Esophagus muscularis mucosa (tissue), 3 donors: ENCODE measurements at regions not wholly inside any gene's neighbourhood (a gene's known extent, or its start where the extent isn't known, plus 50 kb on each side); places are given as distances from the start of the nearest gene placed in this dataset.

Experiments
- POLR2A ChIP-seq: fragments of 450-650 bp; IDR thresholded peaks from one replicate; pipeline ENCODE4 v1.6.1; 2017; ENCODE audit warnings: antibody characterized with exemption, moderate library complexity, mild to moderate bottlenecking, low read depth
- POLR2AphosphoS5 ChIP-seq, 2 donors: sonication (generic); formaldehyde crosslinking; IDR thresholded peaks; one replicate each; pipeline ENCODE4 v1.6.1; 2017; ENCODE audit warnings: antibody characterized with exemption in 2 of 2
- TF ChIP-seq, protein P1 (sequence below), 3 experiments: fragments of 200-600 bp in 2 of 3; fragments of 450-650 bp in 1 of 3; sonication (generic) in 2 of 3; IDR thresholded peaks; one replicate each; pipeline ENCODE4 v1.5.1; 2017 to 2019; ENCODE audit warnings: antibody characterized with exemption in 3 of 3, mild to moderate bottlenecking in 2 of 3, moderate library complexity in 1 of 3

GRCh38 chr11:110763249-110764011 lies 51.2 kb upstream of the ARHGAP20 start:
- TF ChIP-seq, protein P1, sequence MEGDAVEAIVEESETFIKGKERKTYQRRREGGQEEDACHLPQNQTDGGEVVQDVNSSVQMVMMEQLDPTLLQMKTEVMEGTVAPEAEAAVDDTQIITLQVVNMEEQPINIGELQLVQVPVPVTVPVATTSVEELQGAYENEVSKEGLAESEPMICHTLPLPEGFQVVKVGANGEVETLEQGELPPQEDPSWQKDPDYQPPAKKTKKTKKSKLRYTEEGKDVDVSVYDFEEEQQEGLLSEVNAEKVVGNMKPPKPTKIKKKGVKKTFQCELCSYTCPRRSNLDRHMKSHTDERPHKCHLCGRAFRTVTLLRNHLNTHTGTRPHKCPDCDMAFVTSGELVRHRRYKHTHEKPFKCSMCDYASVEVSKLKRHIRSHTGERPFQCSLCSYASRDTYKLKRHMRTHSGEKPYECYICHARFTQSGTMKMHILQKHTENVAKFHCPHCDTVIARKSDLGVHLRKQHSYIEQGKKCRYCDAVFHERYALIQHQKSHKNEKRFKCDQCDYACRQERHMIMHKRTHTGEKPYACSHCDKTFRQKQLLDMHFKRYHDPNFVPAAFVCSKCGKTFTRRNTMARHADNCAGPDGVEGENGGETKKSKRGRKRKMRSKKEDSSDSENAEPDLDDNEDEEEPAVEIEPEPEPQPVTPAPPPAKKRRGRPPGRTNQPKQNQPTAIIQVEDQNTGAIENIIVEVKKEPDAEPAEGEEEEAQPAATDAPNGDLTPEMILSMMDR (IDR thresholded peaks at IDR 0.05), result no peak
- TF ChIP-seq POLR2A (no peak), POLR2AphosphoS5 (IDR thresholded peaks at IDR 0.05) (no peak)
